ENCODE measurements at regions not wholly inside any gene's neighbourhood (a gene's known extent, or its start where the extent isn't known, plus 50 kb on each side); places are given as distances from the start of the nearest gene placed in this dataset.

- DNase-seq, result no peak
- Mint-ChIP-seq H3K27me3 (no peaks in the 10 kb centered on the region), H3K9me3 (no peaks in the 10 kb centered on the region), H3K4me3 (no peak overlapping the region), H3K27ac (no peak overlapping the region), H3K4me1 (no peaks in the 10 kb centered on the region), H3K36me3 (no peaks in the 10 kb centered on the region)
- CTCF ChIA-PET, result no interaction called here
These were observed 387.3 kb downstream of the NR2F1-AS1 start for GRCh38 chr5:93193431-93194347.

- H3K9me3 Mint-ChIP-seq, result no peaks in the 10 kb centered on the region
- no peaks in the 10 kb centered on the region for H3K4me1 Mint-ChIP-seq
- no peak for DNase-seq
- H3K27me3 Mint-ChIP-seq, result no peaks in the 10 kb centered on the region
- no peak overlapping the region for H3K27ac Mint-ChIP-seq
- no peak overlapping the region for H3K4me3 Mint-ChIP-seq
- CTCF ChIA-PET, result no interaction called here
- no peaks in the 10 kb centered on the region for H3K36me3 Mint-ChIP-seq
These were observed 388.3 kb downstream of the NR2F1-AS1 start for GRCh38 chr5:93192683-93193082.

GRCh38 chr5:93192087-93192486 lies 388.9 kb downstream of the NR2F1-AS1 start:
- CTCF ChIA-PET, result no interaction called here
- Mint-ChIP-seq H3K4me1 (no peaks in the 10 kb centered on the region), H3K36me3 (no peaks in the 10 kb centered on the region), H3K27ac (no peak overlapping the region), H3K9me3 (no peaks in the 10 kb centered on the region), H3K4me3 (no peak overlapping the region), H3K27me3 (no peaks in the 10 kb centered on the region)
- no peak for DNase-seq

DNA sequence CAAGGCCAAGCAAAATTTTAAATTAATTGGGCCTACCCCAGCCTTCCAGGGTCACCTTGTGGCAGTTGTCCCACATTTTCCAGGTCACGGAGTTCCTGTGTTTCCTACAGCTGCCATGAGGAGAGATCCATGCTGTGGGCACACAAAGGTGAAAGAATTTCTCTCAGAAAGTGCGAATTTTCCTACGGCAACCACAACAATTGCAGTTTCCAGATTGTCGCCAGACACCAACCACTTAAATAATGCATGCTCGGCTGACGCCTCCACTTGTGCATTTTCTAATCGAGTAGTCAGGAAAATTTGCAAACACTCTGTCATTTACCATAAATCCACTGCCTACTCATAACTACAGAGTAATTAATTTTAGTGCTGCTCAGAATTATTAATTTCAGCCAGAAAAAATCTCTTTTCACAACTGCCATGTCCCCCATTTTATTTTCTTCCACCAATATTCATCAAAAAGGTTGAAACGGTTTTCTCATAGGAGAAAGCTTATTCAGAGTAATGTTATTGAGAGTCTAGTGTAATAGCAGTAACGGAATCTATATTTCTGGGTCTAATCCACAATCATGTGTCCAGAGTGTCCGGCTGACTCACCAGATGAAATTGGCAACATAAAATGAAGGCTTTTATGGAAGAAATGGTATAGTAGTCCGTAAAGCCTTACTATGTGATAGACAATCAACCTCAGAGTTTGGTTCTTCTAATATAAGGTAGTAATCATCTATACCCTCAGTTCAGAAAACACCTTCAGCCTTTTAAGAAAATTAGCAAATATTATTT lies 389.8 kb downstream of the NR2F1-AS1 start:
- DNase-seq, result no peak
- Mint-ChIP-seq H3K27me3 (no peaks in the 10 kb centered on the region), H3K9me3 (no peaks in the 10 kb centered on the region), H3K4me1 (no peaks in the 10 kb centered on the region), H3K27ac (no peak overlapping the region), H3K36me3 (no peaks in the 10 kb centered on the region), H3K4me3 (no peak overlapping the region)
- CTCF ChIA-PET, result no interaction called here

GRCh38 chr5:93189707-93190120 lies 391.3 kb downstream of the NR2F1-AS1 start:
- no peak for DNase-seq
- H3K27me3 Mint-ChIP-seq, result no peaks in the 10 kb centered on the region
- CTCF ChIA-PET, result no interaction called here
- no peak overlapping the region for H3K27ac Mint-ChIP-seq
- H3K4me3 Mint-ChIP-seq, result no peak overlapping the region
- no peaks in the 10 kb centered on the region for H3K4me1 Mint-ChIP-seq
- H3K36me3 Mint-ChIP-seq, result no peaks in the 10 kb centered on the region
- H3K9me3 Mint-ChIP-seq, result no peaks in the 10 kb centered on the region

- Mint-ChIP-seq H3K27me3 (no peaks in the 10 kb centered on the region), H3K4me3 (no peak overlapping the region), H3K4me1 (no peaks in the 10 kb centered on the region), H3K9me3 (no peaks in the 10 kb centered on the region), H3K36me3 (no peaks in the 10 kb centered on the region), H3K27ac (no peak overlapping the region)
- no peak for DNase-seq
- CTCF ChIA-PET, result no interaction called here
These were observed 392.0 kb downstream of the NR2F1-AS1 start for GRCh38 chr5:93188876-93189485.

DNA sequence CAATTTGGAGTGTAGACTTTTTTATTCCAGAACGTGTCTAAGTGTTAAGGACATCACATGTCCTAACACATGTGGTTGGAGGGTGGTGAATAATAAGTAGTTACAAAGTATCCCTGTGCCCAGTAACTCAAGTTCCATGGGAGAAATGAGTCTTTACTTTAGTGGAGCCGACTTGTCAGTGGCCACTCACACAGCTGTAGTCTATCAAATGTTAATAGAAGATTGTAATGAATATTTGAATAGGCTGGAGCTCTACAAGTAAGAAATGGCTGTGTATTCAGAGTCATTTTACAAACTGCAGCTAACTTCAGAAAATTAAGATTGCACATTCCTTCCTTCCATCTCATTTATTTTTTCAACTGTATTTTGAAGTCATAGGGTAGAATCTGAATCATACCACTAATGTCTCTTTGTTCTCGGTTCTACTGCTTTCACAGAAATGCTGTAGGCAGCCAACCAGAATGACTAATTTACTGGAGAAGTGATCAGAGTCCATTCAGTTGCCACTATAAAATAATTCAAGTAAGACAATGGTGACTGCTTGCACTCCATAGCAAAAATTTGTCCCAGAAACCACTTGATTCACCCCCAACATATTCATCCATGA lies 394.8 kb downstream of the NR2F1-AS1 start:
- Mint-ChIP-seq H3K27me3 (no peaks in the 10 kb centered on the region), H3K4me3 (no peak overlapping the region), H3K27ac (no peak overlapping the region), H3K4me1 (no peaks in the 10 kb centered on the region), H3K9me3 (no peaks in the 10 kb centered on the region), H3K36me3 (no peaks in the 10 kb centered on the region)
- no peak for DNase-seq
- CTCF ChIA-PET, result no interaction called here

DNA sequence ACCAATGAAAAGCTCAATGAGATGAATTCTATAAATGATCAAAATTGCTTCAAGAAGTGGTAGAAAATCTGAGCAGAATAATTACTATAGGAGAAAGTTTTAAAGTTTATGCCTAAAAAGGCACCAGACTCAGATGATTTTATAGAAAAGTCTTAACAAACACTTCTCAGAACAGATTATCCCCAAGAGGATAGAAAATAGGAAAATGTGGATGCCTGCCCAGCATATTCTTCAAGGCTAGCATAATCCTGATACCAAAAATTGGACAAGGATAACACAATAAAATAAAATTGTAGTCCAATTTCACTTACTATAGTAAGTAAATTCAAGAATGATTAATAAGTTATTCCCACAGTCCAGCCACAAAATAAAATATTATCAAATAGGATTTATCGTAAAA lies 397.0 kb downstream of the NR2F1-AS1 start:
- H3K4me3 Mint-ChIP-seq, result no peak overlapping the region
- H3K27me3 Mint-ChIP-seq, result no peaks in the 10 kb centered on the region
- no peak for DNase-seq
- H3K27ac Mint-ChIP-seq, result no peak overlapping the region
- H3K4me1 Mint-ChIP-seq, result no peaks in the 10 kb centered on the region
- CTCF ChIA-PET, result interaction anchor here (0.6 kb wide), 1 partner anchor 42 kb away, joined by 3 read pairs; no protein-coding TSS in a partner anchor
- no peaks in the 10 kb centered on the region for H3K9me3 Mint-ChIP-seq
- H3K36me3 Mint-ChIP-seq, result no peaks in the 10 kb centered on the region

- Mint-ChIP-seq H3K27ac (no peak overlapping the region), H3K36me3 (no peaks in the 10 kb centered on the region), H3K4me1 (no peaks in the 10 kb centered on the region), H3K4me3 (no peak overlapping the region), H3K27me3 (no peaks in the 10 kb centered on the region), H3K9me3 (no peaks in the 10 kb centered on the region)
- no peak for DNase-seq
- CTCF ChIA-PET, result no interaction called here
These were observed 401.6 kb downstream of the NR2F1-AS1 start for GRCh38 chr5:93179466-93179865.

- CTCF ChIA-PET, result no interaction called here
- DNase-seq, result no peak
- H3K9me3 Mint-ChIP-seq, result peaks cover 6% of the 10 kb centered on the region
- no peaks in the 10 kb centered on the region for H3K36me3 Mint-ChIP-seq
- no peaks in the 10 kb centered on the region for H3K4me1 Mint-ChIP-seq
- H3K27me3 Mint-ChIP-seq, result no peaks in the 10 kb centered on the region
- no peak overlapping the region for H3K4me3 Mint-ChIP-seq
- H3K27ac Mint-ChIP-seq, result no peak overlapping the region
These were observed 406.1 kb downstream of the NR2F1-AS1 start for GRCh38 chr5:93174930-93175329.

- no peak for DNase-seq
- Mint-ChIP-seq H3K9me3 (peaks cover 7% of the 10 kb centered on the region), H3K4me1 (no peaks in the 10 kb centered on the region), H3K27ac (no peak overlapping the region), H3K27me3 (no peaks in the 10 kb centered on the region), H3K36me3 (no peaks in the 10 kb centered on the region), H3K4me3 (no peak overlapping the region)
- CTCF ChIA-PET, result no interaction called here
These were observed 415.5 kb downstream of the NR2F1-AS1 start for GRCh38 chr5:93165559-93165958.

DNA sequence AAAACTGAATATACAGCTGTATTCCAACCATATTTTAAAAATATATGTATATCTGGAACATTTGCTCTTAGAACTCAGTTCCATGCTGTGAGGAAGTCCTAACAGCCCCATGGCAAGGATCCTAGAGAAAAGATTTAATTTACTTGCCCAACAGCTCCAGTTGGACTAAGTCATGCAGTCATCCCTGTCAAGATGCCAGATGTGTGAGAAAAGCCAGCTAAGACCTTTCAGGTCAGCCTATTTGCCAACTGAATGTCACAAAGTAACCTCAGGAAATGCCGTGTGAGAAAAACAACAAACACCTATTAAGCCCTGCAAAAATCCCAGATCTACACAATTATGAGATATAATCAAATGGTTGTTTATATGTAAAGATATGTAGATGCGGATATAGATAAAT lies 416.3 kb downstream of the NR2F1-AS1 start:
- DNase-seq, result no peak
- Mint-ChIP-seq H3K4me1 (no peaks in the 10 kb centered on the region), H3K27me3 (no peaks in the 10 kb centered on the region), H3K27ac (no peak overlapping the region), H3K36me3 (no peaks in the 10 kb centered on the region), H3K4me3 (no peak overlapping the region), H3K9me3 (peaks cover 4% of the 10 kb centered on the region)
- CTCF ChIA-PET, result no interaction called here

GRCh38 chr5:93163010-93163663 lies 417.9 kb downstream of the NR2F1-AS1 start:
- no peak for DNase-seq
- Mint-ChIP-seq H3K36me3 (no peaks in the 10 kb centered on the region), H3K4me1 (no peaks in the 10 kb centered on the region), H3K27me3 (no peaks in the 10 kb centered on the region), H3K9me3 (peaks cover 4% of the 10 kb centered on the region), H3K27ac (no peak overlapping the region), H3K4me3 (no peak overlapping the region)
- CTCF ChIA-PET, result no interaction called here
